GM12875 (cell line): ENCODE measurements at regions not wholly inside any gene's neighbourhood (a gene's known extent, or its start where the extent isn't known, plus 50 kb on each side); places are given as distances from the start of the nearest gene placed in this dataset.

ENCODE experiments used
- H3K4me3 ChIP-seq: one replicate; pipeline ENCODE4 v1.5.1; 2011; ENCODE audit warnings: low read depth, low read length, control low read depth
- TF ChIP-seq, protein P1 (sequence below): IDR thresholded peaks from 2 replicates; pipeline ENCODE4 v1.5.1; 2011; ENCODE audit warnings: low read depth, mild to moderate bottlenecking, control low read depth, inconsistent platforms, low read length, moderate library complexity, borderline replicate concordance; ENCODE audit not compliant: insufficient read depth

DNA sequence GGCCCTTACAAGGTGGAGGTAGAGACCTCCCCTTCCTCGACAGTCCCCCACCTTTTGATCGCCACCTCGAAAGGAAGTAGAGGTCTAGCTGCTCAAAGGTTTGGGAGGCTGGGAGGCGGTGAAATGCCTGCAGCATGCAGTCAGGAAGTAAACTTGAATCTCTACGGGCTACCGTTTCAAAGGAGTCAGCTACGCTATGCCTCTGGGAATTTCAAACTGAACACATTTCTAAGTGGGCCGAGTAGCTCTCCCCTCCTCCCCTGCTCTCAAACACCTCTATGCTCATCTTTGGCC lies 68.0 kb downstream of the CXCL12 start:
- H3K4me3 ChIP-seq: no peak overlapping the region
- TF ChIP-seq, protein P1, sequence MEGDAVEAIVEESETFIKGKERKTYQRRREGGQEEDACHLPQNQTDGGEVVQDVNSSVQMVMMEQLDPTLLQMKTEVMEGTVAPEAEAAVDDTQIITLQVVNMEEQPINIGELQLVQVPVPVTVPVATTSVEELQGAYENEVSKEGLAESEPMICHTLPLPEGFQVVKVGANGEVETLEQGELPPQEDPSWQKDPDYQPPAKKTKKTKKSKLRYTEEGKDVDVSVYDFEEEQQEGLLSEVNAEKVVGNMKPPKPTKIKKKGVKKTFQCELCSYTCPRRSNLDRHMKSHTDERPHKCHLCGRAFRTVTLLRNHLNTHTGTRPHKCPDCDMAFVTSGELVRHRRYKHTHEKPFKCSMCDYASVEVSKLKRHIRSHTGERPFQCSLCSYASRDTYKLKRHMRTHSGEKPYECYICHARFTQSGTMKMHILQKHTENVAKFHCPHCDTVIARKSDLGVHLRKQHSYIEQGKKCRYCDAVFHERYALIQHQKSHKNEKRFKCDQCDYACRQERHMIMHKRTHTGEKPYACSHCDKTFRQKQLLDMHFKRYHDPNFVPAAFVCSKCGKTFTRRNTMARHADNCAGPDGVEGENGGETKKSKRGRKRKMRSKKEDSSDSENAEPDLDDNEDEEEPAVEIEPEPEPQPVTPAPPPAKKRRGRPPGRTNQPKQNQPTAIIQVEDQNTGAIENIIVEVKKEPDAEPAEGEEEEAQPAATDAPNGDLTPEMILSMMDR: no peak

DNA sequence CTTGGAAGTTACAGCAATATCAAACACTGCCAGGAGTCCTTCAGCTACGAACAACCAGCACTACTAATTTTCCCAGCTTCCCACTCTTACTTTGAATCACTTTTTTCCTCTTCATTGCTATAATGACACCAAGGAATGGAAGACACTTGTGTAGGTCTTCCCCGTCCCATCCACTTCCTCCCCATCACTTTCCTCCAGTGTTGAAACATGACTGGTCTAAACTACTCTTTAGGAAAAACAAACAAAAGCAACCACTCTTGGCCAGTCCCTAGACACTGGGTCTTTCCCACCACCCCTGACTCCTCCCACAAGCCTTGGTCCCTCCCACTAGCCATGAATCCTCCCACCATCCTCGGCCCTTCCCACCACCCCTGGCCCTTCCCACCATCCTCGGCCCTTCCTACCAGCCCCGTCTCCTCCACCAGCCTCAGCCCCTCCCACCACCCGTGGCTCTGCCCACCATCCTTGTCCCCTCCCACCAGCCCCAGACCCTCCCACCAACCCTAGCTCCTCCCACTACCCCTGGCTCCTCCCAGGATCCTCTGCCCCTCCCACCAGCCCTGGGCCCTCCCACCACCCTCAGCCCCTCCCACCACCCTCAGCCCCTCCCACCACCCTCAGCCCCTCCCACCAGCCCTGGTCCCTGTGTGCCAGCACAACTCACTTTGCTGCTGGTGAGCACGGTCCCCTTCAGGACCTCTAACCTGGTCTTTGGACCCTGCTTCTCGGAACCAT lies 68.5 kb downstream of the CXCL12 start:
- no peak overlapping the region for H3K4me3 ChIP-seq
- TF ChIP-seq, protein P1: no peak

DNA sequence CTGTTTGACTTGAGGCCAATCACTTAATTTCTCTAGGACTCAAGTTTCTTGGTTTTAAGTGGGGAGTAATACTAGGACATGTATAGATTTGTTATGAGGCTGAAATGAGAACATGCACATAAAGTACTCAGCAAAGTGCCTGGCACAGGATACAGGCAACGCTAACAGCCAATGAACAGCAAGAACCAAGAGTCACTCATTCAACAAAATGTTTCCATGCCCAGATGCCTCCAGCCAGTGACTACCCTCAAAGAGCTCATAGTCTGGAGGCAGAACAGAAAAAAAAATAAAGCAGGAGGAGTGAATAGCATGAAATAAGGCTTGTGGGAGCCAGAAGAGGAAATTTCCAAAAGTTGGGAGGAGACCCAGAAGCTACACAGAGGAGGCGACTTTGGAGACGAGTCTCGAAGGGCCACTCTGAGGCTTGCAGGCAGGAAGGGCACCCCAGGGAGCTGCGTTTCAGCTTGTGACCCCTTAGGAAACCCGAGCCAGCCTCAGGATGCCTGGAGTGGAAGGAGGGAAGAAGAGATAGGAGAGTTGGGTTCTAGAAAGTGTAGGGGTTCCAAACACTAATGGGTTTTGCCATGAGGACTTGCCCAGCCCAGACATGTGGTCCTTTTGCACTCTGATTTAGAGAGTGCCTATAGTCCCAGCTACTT lies 70.0 kb downstream of the CXCL12 start:
- no peak overlapping the region for H3K4me3 ChIP-seq
- TF ChIP-seq, protein P1: no peak

DNA sequence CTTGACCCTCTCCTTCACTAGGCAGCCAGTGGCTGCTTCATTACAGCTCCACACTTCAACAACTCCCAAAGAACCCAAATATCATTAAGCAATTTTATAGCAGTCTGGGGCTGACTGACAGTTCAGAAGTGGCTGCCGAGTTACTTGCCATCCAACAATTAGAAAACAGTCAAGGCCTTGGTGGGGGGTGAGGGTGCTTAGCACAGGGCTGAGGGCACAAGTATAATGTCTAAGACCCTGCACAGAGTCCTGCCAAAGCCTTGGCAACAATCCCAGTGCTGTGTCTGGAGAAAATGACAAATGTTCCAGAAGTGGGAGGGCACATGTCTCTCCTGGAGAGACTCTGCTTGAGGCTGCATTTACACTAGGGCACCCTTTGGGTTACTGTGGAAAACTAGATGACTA lies 71.1 kb downstream of the CXCL12 start:
- no peak overlapping the region for H3K4me3 ChIP-seq
- TF ChIP-seq, protein P1: no peak

DNA sequence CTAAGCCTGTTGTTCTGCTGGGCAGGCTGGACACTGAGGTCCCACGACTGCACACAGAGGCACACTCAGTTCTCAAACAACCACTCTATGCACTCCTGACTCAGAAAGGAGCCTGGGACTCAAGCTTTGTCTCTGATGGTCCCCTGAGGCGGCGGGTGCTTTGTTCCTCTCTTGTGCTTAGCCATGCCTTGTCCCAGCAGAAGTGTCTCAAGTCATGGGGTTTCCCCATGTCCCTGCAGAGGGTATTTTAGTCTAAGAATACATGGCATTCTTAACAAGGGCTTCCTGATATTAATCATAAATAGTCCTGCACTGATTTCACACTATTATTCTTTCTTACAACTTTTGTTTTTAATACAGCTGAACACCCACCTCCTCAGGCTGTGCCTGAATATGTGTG lies 72.5 kb downstream of the CXCL12 start:
- TF ChIP-seq, protein P1: no peak
- no peak overlapping the region for H3K4me3 ChIP-seq

DNA sequence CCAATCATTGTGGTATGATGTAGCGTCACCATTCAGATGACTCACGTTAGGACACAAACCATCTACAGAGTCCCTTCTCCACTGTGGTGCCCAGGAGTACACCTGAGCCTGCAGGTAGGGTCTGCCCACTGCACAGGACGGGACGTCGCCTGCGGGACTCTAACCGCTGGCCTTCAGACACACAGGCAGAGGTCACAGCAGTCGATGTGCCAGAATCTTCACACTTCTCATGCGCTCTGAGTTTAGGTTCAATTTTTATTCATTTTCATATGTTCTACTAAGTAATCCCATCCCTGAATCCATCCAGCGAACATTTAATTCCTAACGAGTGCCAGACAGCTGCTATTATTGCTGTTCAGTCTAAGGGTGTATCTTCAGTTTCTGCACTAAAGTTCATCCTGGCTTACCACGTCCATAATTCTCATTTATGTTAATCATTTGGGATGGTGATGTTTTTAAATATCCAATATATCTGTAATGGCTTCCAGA lies 73.3 kb downstream of the CXCL12 start:
- no peak overlapping the region for H3K4me3 ChIP-seq
- TF ChIP-seq, protein P1: no peak
